ENCODE measurements at regions not wholly inside any gene's neighbourhood (a gene's known extent, or its start where the extent isn't known, plus 50 kb on each side); places are given as distances from the start of the nearest gene placed in this dataset.

GRCh38 chr21:20266441-20266710 lies 731.8 kb upstream of the NCAM2 start:
- dilution Hi-C loops (cut with MboI; ENCODE audit: extremely low pct_ligation_motif_present, low sequenced_read_pairs) (no loop called here), intact Hi-C loops (cut with micrococcal nuclease) (no loop called here)
- no TSS peak for BruUV-seq (replicated peaks)

More at GRCh38 chr21:20266441-20266710, 731.8 kb upstream of the NCAM2 start:
- no peak for TF ChIP-seq FOS (IDR thresholded peaks at IDR 0.05; ENCODE audit: borderline replicate concordance, insufficient read depth, low read length)
- no peak for TF ChIP-seq POLR2A (IDR thresholded peaks at IDR 0.05; ENCODE audit: low read depth, low read length)
- TF ChIP-seq GATA2 (IDR thresholded peaks at IDR 0.05; ENCODE audit: insufficient read depth, insufficient read length, low read depth, low read length) = no peak
- TF ChIP-seq POLR2AphosphoS5 (IDR thresholded peaks at IDR 0.05; ENCODE audit: insufficient read depth, low read depth, low read length) = no peak
- no peak for TF ChIP-seq JUN (IDR thresholded peaks at IDR 0.05; ENCODE audit: borderline replicate concordance, insufficient read depth, insufficient read length, low read depth)
- no peak for TF ChIP-seq EZH2 (IDR thresholded peaks at IDR 0.05; ENCODE audit: borderline replicate concordance, low read depth, low read length, severe bottlenecking)
- TF ChIP-seq CTCF (IDR thresholded peaks at IDR 0.05; ENCODE audit: extremely low read depth in 1 of 2, insufficient read depth in 1 of 2, low read depth in 1 of 2, low read length in 2 of 2) = no peak
- no peak for TF ChIP-seq MYC (IDR thresholded peaks at IDR 0.05; ENCODE audit: low read depth, low read length)
- TF ChIP-seq MAX (IDR thresholded peaks at IDR 0.05; ENCODE audit: insufficient read depth, insufficient read length) = no peak
- no peak overlapping the region for H3K4me3 ChIP-seq (replicated peaks in 1 of 3; ENCODE audit: insufficient read depth in 1 of 3, low read depth in 1 of 3, low read length in 3 of 3)
- DNase-seq (ENCODE audit: low read depth, low spot score) = no peak
- FAIRE-seq = no peak
- no peaks in the 10 kb centered on the region for H3K4me1 ChIP-seq (ENCODE audit: control insufficient read depth, extremely low read depth, insufficient read depth, low read length)
- CTCF ChIA-PET = no interaction called here
- H3K27me3 ChIP-seq (ENCODE audit: control insufficient read depth in 2 of 2, insufficient read depth in 2 of 2, low read length in 2 of 2) = no peaks in the 10 kb centered on the region
- H3K9me3 ChIP-seq (replicated peaks; ENCODE audit: control insufficient read depth, insufficient read depth, low read length) = no peaks in the 10 kb centered on the region
- POLR2A ChIA-PET = no interaction called here
- H3K27ac ChIP-seq (ENCODE audit: insufficient read depth, low read depth, low read length) = no peak overlapping the region
- no peak overlapping the region for H3K4me2 ChIP-seq (ENCODE audit: insufficient read depth, low read length)
- H3K79me2 ChIP-seq (ENCODE audit: control insufficient read depth, insufficient read depth, low read length) = no peaks in the 10 kb centered on the region
- no peaks in the 10 kb centered on the region for H3K9me1 ChIP-seq (replicated peaks; ENCODE audit: control insufficient read depth, extremely low read depth, insufficient read depth, low read length)
- no peak overlapping the region for H2AFZ ChIP-seq (ENCODE audit: low read depth, low read length)
- H3K9ac ChIP-seq (replicated peaks; ENCODE audit: extremely low read depth, insufficient read depth, low read length) = no peak overlapping the region
- no peaks in the 10 kb centered on the region for H3K36me3 ChIP-seq (ENCODE audit: control insufficient read depth in 2 of 2, extremely low read depth in 1 of 2, insufficient read depth in 2 of 2, low read length in 2 of 2)
- no peaks in the 10 kb centered on the region for H4K20me1 ChIP-seq (replicated peaks; ENCODE audit: control insufficient read depth, extremely low read depth, insufficient read depth, low read length)

Measured in endothelial cell of umbilical vein (primary cell).